Osteocyte (in vitro differentiated cells): ENCODE measurements at regions not wholly inside any gene's neighbourhood (a gene's known extent, or its start where the extent isn't known, plus 50 kb on each side); places are given as distances from the start of the nearest gene placed in this dataset.
"Not testable (repeated sequence)": the region's sequence is repeated elsewhere in the genome, so short reads cannot be mapped to it uniquely, and the experiment has no call there.

ENCODE experiments used
- DNase-seq: peaks from one replicate; pipeline ENCODE4 v3.0.0; 2021; ENCODE audit warnings: mixed read lengths; ENCODE audit not compliant: unreplicated experiment; ENCODE audit errors: extremely low spot score
- H3K27ac Mint-ChIP-seq: one replicate; pipeline ENCODE4 v1.8.0; 2021; ENCODE audit warnings: mild to moderate bottlenecking, mixed read lengths; ENCODE audit not compliant: unreplicated experiment
- H3K27me3 Mint-ChIP-seq: one replicate; pipeline ENCODE4 v1.8.0; 2021; ENCODE audit warnings: mixed read lengths; ENCODE audit not compliant: unreplicated experiment
- H3K36me3 Mint-ChIP-seq: one replicate; pipeline ENCODE4 v1.8.0; 2021; ENCODE audit warnings: mixed read lengths; ENCODE audit not compliant: unreplicated experiment
- H3K4me1 Mint-ChIP-seq: one replicate; pipeline ENCODE4 v1.8.0; 2021; ENCODE audit warnings: mixed read lengths; ENCODE audit not compliant: unreplicated experiment
- H3K4me3 Mint-ChIP-seq: one replicate; pipeline ENCODE4 v1.8.0; 2021; ENCODE audit warnings: mild to moderate bottlenecking, moderate library complexity, mixed read lengths; ENCODE audit not compliant: unreplicated experiment
- H3K9me3 Mint-ChIP-seq: one replicate; pipeline ENCODE4 v1.8.0; 2021; ENCODE audit warnings: mixed read lengths; ENCODE audit not compliant: unreplicated experiment
- TF ChIP-seq, protein P1 (sequence below): fragments of 200-600 bp; sonication (generic); IDR thresholded peaks from 2 replicates; pipeline ENCODE4 v1.5.0; 2021; ENCODE audit warnings: antibody characterized with exemption, mild to moderate bottlenecking, moderate library complexity

DNA sequence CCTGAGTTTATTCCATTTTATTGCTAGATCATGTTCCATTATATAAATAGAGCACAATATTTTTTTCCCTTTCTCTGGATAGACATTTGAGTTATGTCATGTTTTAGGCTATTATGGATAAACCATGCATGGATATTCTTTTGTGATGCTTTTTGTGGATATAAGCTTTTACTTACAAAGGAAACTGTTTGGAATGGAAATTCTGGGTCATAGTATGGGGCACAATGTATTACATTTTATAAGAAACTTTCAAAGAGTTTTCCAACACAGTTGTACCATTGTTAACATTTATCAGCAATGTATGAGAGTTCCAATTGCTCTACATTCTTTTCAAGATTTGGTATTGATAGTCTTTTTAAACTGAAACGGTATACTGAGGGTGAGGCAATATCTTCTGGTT is 749.4 kb downstream of the SOCS6 start:
- Mint-ChIP-seq H3K27ac (no peak overlapping the region), H3K4me1 (no peaks in the 10 kb centered on the region), H3K27me3 (no peaks in the 10 kb centered on the region), H3K4me3 (no peak overlapping the region), H3K36me3 (no peaks in the 10 kb centered on the region), H3K9me3 (peaks cover 2% of the 10 kb centered on the region)
- TF ChIP-seq, protein P1, sequence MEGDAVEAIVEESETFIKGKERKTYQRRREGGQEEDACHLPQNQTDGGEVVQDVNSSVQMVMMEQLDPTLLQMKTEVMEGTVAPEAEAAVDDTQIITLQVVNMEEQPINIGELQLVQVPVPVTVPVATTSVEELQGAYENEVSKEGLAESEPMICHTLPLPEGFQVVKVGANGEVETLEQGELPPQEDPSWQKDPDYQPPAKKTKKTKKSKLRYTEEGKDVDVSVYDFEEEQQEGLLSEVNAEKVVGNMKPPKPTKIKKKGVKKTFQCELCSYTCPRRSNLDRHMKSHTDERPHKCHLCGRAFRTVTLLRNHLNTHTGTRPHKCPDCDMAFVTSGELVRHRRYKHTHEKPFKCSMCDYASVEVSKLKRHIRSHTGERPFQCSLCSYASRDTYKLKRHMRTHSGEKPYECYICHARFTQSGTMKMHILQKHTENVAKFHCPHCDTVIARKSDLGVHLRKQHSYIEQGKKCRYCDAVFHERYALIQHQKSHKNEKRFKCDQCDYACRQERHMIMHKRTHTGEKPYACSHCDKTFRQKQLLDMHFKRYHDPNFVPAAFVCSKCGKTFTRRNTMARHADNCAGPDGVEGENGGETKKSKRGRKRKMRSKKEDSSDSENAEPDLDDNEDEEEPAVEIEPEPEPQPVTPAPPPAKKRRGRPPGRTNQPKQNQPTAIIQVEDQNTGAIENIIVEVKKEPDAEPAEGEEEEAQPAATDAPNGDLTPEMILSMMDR: no peak
- DNase-seq: no peak

DNA sequence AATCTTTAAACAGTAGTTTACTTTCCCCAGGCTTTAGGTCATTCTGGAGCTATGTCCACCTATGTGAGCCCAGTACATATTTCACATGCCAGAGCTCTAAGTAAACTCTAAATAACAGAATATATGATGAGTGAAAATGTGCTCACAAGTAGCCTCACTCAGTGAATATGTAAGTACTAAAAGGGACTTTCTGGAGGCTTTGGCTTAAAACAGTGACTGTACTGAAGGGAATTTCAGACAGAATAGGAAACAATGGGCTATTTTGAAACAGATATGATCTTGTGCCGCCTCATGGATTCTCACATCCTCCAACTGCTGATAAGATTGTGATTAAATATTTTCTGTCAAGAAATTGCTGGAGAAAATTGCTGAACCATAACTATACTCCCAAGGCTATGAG is 747.9 kb downstream of the SOCS6 start:
- Mint-ChIP-seq H3K27me3 (no peaks in the 10 kb centered on the region), H3K4me3 (no peak overlapping the region), H3K36me3 (no peaks in the 10 kb centered on the region), H3K4me1 (no peaks in the 10 kb centered on the region), H3K9me3 (peaks cover 10% of the 10 kb centered on the region), H3K27ac (no peak overlapping the region)
- TF ChIP-seq, protein P1: no peak
- DNase-seq: no peak

DNA sequence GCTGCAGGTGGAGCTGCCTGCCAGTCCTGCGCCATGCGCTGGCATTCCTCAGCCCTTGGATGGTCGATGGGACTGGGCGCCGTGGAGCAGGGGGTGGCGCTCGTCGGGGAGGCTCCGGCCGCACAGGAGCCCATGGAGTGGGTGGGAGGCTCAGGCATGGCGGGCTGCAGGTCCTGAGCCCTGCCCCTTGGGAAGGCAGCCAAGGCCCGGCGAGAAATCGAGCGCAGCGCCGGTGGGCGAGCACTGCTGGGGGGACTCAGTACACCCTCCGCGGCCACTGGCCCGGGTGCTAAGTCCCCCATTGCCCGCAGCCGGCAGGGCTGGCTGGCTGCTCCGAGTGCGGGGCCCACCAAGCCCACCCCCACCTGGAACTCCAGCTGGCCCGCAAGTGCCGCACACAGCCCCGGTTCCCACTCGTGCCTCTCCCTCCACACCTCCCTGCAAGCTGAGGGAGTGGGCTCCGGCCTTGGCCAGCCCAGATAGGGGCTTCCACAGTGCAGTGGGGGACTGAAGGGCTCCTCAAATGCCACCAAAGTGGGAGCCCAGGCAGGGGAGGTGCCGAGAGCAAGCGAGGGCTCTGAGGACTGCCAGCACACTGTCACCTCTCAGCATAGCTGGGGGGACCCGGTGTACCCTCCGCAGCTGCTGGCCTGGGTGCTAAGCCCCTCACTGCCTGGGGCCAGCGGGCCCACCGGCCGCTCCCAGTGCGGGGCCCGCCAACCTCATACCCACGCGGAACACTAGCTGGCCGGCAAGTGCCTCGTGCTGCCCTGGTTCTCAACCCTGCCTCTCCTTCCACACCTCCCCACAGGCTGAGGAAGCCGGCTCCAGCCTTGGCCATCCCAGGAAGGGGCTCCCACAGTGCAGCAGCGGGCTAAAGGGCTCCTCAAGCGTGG is 742.7 kb downstream of the SOCS6 start:
- H3K27me3 Mint-ChIP-seq, DNase-seq, H3K27ac Mint-ChIP-seq, H3K4me1 Mint-ChIP-seq, H3K36me3 Mint-ChIP-seq, H3K4me3 Mint-ChIP-seq: not testable (repeated sequence)
- peaks cover 19% of the 10 kb centered on the region for H3K9me3 Mint-ChIP-seq

DNA sequence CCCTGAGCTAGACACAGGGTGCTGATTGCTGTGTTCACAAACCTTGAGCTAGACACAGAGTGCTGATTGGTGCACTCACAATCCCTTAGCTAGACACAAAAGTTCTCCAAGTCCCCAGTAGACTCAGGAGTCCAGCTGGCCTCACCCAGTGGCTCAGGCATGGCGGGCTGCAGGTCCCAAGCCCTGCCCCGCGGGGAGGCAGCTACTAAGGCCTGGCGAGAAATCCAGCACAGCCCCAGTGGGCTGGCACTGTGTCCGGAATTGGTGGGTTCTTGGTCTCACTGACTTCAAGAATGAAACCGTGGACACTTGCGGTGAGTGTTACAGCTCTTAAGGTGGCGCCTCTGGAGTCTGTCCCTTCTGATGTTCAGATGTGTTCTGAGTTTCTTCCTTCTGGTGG is 741.2 kb downstream of the SOCS6 start:
- H3K4me3 Mint-ChIP-seq, H3K4me1 Mint-ChIP-seq, H3K27ac Mint-ChIP-seq, DNase-seq, H3K36me3 Mint-ChIP-seq, H3K27me3 Mint-ChIP-seq: not testable (repeated sequence)
- H3K9me3 Mint-ChIP-seq: peaks cover 19% of the 10 kb centered on the region

DNA sequence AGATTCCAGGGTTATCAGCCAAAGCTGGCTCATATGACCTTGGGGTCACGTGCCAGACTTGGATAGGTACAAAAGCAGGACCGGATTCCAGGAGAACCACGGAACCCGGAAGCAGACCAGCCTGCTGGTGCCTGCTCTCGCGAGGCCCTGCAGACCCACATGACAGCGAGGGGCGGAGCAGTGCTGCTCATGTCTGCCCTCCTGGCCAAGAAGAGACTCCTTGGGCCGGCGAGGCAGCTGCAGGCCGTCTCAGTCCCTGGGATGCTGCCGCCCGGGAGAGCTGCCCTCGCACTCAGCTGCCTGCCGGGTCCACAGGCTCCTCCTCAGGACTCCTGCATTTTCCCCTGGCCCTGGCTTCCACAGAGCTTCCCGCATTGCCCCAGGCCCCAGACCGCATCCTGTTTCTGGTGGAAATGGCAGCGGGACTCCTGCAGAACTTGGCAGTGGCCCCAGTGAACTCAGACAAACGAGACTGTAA is 739.5 kb downstream of the SOCS6 start:
- no peaks in the 10 kb centered on the region for H3K4me1 Mint-ChIP-seq
- no peaks in the 10 kb centered on the region for H3K36me3 Mint-ChIP-seq
- H3K9me3 Mint-ChIP-seq: peaks cover 20% of the 10 kb centered on the region
- DNase-seq: no peak
- H3K27me3 Mint-ChIP-seq: no peaks in the 10 kb centered on the region
- TF ChIP-seq, protein P1: no peak
- H3K27ac Mint-ChIP-seq: no peak overlapping the region
- H3K4me3 Mint-ChIP-seq: no peak overlapping the region

DNA sequence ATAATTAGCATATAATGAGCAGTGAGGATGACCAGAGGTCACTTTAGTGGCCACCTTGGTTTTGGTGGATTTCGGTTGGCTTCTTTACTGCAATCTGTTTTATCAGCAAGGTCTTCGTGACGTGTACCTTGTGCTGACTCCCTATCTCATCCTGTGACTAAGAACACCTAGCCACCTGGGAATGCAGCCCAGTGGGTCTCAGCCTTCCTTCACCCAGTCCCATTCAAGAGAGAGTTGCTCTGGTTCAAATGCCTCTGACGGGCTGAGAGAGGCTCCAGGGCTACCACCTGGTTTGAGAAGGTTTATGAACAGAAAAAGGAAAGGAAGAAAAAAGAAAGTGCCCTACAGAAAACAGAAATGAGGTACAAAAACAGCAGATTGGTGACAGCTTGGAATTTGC is 738.7 kb downstream of the SOCS6 start:
- no peak overlapping the region for H3K27ac Mint-ChIP-seq
- H3K27me3 Mint-ChIP-seq: no peaks in the 10 kb centered on the region
- peaks cover 18% of the 10 kb centered on the region for H3K9me3 Mint-ChIP-seq
- no peaks in the 10 kb centered on the region for H3K4me1 Mint-ChIP-seq
- no peaks in the 10 kb centered on the region for H3K36me3 Mint-ChIP-seq
- no peak for DNase-seq
- H3K4me3 Mint-ChIP-seq: no peak overlapping the region
- TF ChIP-seq, protein P1: no peak
